Astrocyte (in vitro differentiated cells and primary cell): ENCODE measurements at regions not wholly inside any gene's neighbourhood (a gene's known extent, or its start where the extent isn't known, plus 50 kb on each side); places are given as distances from the start of the nearest gene placed in this dataset.

Source experiments
- DNase-seq: peaks from one replicate; pipeline ENCODE4 v3.0.0-alpha.2; 2010; ENCODE audit warnings: low read depth
- FAIRE-seq: peaks from 2 replicates; lab custom pipeline; 2011; peaks lifted over from hg19 to GRCh38; lab: Jason Lieb, UNC
- H2AFZ ChIP-seq: 2 replicates; pipeline ENCODE4 v1.6.0; 2012; ENCODE audit warnings: low read depth, low read length, inconsistent platforms
- H3K27ac ChIP-seq: 2 replicates; pipeline ENCODE4 v1.5.1; 2011; ENCODE audit warnings: low read depth, low read length, inconsistent platforms
- H3K27me3 ChIP-seq: 2 replicates; pipeline ENCODE4 v1.6.0; 2011; ENCODE audit warnings: low read length, inconsistent platforms; ENCODE audit not compliant: insufficient read depth
- H3K36me3 ChIP-seq: 2 replicates; pipeline ENCODE4 v1.5.1; 2011; ENCODE audit warnings: low read length, inconsistent platforms; ENCODE audit not compliant: insufficient read depth
- H3K4me1 ChIP-seq: 2 replicates; pipeline ENCODE4 v1.5.1; 2011; ENCODE audit warnings: low read length, inconsistent platforms; ENCODE audit not compliant: insufficient read depth
- H3K4me2 ChIP-seq: 2 replicates; pipeline ENCODE4 v1.6.0; 2012; ENCODE audit warnings: low read length, inconsistent platforms
- H3K4me3 ChIP-seq: 2 replicates; pipeline ENCODE4 v1.5.1; 2011; ENCODE audit warnings: low read depth, mild to moderate bottlenecking, low read length, inconsistent platforms; ENCODE audit not compliant: insufficient read depth
- H3K79me2 ChIP-seq: 2 replicates; pipeline ENCODE4 v1.6.0; 2012; ENCODE audit warnings: mild to moderate bottlenecking, low read length, inconsistent platforms; ENCODE audit not compliant: insufficient read depth
- H3K9ac ChIP-seq: 2 replicates; pipeline ENCODE4 v1.6.0; 2012; ENCODE audit warnings: mild to moderate bottlenecking, low read length, inconsistent platforms
- H3K9me3 ChIP-seq: 2 replicates; pipeline ENCODE4 v1.5.1; 2012; ENCODE audit warnings: low read depth, mild to moderate bottlenecking, low read length, inconsistent platforms; ENCODE audit not compliant: insufficient read depth
- H4K20me1 ChIP-seq: 2 replicates; pipeline ENCODE4 v1.6.0; 2012; ENCODE audit warnings: low read length, inconsistent platforms; ENCODE audit not compliant: insufficient read depth
- H3K27ac Mint-ChIP-seq: one replicate; pipeline ENCODE4 v1.8.0; 2021; ENCODE audit warnings: mild to moderate bottlenecking, mixed read lengths; ENCODE audit not compliant: unreplicated experiment
- H3K27me3 Mint-ChIP-seq: one replicate; pipeline ENCODE4 v1.8.0; 2021; ENCODE audit warnings: low read depth, mixed read lengths; ENCODE audit not compliant: unreplicated experiment
- H3K36me3 Mint-ChIP-seq: one replicate; pipeline ENCODE4 v1.8.0; 2021; ENCODE audit warnings: low read depth, mixed read lengths; ENCODE audit not compliant: unreplicated experiment
- H3K4me1 Mint-ChIP-seq: one replicate; pipeline ENCODE4 v1.8.0; 2021; ENCODE audit warnings: low read depth, mixed read lengths; ENCODE audit not compliant: unreplicated experiment
- H3K4me3 Mint-ChIP-seq: one replicate; pipeline ENCODE4 v1.8.0; 2021; ENCODE audit warnings: mild to moderate bottlenecking, moderate library complexity, mixed read lengths; ENCODE audit not compliant: unreplicated experiment
- H3K9me3 Mint-ChIP-seq: one replicate; pipeline ENCODE4 v1.8.0; 2021; ENCODE audit warnings: mild to moderate bottlenecking, mixed read lengths; ENCODE audit not compliant: unreplicated experiment
- EZH2 ChIP-seq: IDR thresholded peaks from 2 replicates; pipeline ENCODE4 v1.6.1; 2012; ENCODE audit warnings: mild to moderate bottlenecking, low read length, inconsistent platforms; ENCODE audit not compliant: insufficient read depth
- TF ChIP-seq, protein P1 (sequence below): IDR thresholded peaks from 2 replicates; pipeline ENCODE4 v1.5.1; 2011; ENCODE audit warnings: low read depth, mild to moderate bottlenecking, inconsistent platforms, low read length, moderate library complexity; ENCODE audit not compliant: insufficient read depth

DNA sequence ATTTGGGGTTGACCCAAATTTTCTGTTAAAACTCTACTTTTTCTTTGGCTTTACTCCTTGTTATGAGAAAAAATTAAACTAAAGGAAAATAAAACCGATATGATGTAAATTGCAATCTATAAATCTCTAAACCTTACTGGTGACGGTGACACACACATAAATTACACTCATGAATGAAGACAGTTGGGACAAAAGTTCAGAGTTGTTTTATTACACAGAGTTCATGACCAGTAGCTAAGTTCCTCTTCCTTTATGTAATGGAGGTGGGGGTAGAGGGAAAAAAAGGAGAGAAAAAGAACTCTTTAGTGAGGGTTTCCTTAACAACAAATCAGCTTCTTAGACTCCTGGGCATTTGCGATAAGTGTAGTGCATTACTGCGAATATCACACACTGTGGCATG is 220.7 kb downstream of the KCNJ2 start:
- Mint-ChIP-seq H3K27ac (no peak overlapping the region), H3K9me3 (no peaks in the 10 kb centered on the region), H3K36me3 (no peaks in the 10 kb centered on the region), H3K27me3 (no peaks in the 10 kb centered on the region), H3K4me1 (no peaks in the 10 kb centered on the region), H3K4me3 (no peak overlapping the region)
- H4K20me1 ChIP-seq, result no peaks in the 10 kb centered on the region
- H3K27ac ChIP-seq, result no peak overlapping the region
- no peak for DNase-seq
- FAIRE-seq, result no peak
- H3K79me2 ChIP-seq, result no peaks in the 10 kb centered on the region
- no peak overlapping the region for H3K4me3 ChIP-seq
- H3K36me3 ChIP-seq, result no peaks in the 10 kb centered on the region
- no peaks in the 10 kb centered on the region for H3K9me3 ChIP-seq
- no peaks in the 10 kb centered on the region for H3K27me3 ChIP-seq
- no peak overlapping the region for H3K4me2 ChIP-seq
- TF ChIP-seq, protein P1, sequence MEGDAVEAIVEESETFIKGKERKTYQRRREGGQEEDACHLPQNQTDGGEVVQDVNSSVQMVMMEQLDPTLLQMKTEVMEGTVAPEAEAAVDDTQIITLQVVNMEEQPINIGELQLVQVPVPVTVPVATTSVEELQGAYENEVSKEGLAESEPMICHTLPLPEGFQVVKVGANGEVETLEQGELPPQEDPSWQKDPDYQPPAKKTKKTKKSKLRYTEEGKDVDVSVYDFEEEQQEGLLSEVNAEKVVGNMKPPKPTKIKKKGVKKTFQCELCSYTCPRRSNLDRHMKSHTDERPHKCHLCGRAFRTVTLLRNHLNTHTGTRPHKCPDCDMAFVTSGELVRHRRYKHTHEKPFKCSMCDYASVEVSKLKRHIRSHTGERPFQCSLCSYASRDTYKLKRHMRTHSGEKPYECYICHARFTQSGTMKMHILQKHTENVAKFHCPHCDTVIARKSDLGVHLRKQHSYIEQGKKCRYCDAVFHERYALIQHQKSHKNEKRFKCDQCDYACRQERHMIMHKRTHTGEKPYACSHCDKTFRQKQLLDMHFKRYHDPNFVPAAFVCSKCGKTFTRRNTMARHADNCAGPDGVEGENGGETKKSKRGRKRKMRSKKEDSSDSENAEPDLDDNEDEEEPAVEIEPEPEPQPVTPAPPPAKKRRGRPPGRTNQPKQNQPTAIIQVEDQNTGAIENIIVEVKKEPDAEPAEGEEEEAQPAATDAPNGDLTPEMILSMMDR, result no peak
- TF ChIP-seq EZH2, result no peak
- no peaks in the 10 kb centered on the region for H3K4me1 ChIP-seq
- H2AFZ ChIP-seq, result no peak overlapping the region
- no peak overlapping the region for H3K9ac ChIP-seq

DNA sequence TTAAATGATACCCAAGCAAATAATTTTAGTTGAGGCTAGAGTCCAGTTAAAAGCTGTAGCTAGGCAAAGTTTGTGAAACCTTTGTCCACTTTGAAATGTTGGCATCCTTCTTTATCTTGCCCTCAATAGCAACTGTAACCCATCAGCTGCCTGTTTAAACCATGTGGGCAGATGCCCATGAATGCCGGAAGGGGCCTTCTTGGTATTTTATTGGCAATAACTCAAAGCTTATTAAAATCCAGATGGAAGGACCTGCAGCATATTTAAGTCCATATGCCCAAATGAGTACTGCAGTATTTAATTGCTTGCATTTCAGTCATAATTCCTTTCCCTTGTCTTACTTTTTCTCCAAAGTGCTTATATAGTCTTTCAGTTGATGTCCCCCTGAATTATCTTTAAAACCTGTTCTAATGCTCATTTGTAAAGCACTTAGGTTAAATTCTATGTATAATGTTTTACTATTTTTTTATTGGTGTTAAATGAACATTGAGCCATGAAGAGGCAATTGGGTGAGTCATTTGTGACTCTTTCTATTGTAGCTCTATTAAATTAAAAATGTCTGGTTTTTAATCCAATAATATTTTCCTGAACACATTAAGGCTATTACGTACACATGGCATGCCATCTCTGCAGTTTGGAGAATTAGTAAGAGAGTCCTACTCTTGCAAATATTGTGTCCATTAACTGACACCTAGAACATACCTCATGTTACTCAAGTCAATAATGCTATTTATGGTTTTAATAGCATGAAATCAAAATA is 225.3 kb downstream of the KCNJ2 start:
- FAIRE-seq, result no peak
- H3K27ac Mint-ChIP-seq, result no peak overlapping the region

More for the DNA sequence above, 225.3 kb downstream of the KCNJ2 start:
- Mint-ChIP-seq H3K9me3 (no peaks in the 10 kb centered on the region), H3K4me3 (no peak overlapping the region), H3K27me3 (no peaks in the 10 kb centered on the region), H3K36me3 (no peaks in the 10 kb centered on the region), H3K4me1 (no peaks in the 10 kb centered on the region)
- no peak overlapping the region for H3K4me2 ChIP-seq
- H3K9me3 ChIP-seq, result no peaks in the 10 kb centered on the region
- H3K36me3 ChIP-seq, result no peaks in the 10 kb centered on the region
- no peak overlapping the region for H3K4me3 ChIP-seq
- H4K20me1 ChIP-seq, result no peaks in the 10 kb centered on the region
- TF ChIP-seq, protein P1, result no peak
- TF ChIP-seq EZH2, result no peak
- H3K4me1 ChIP-seq, result no peaks in the 10 kb centered on the region
- H3K79me2 ChIP-seq, result no peaks in the 10 kb centered on the region
- H3K27me3 ChIP-seq, result no peaks in the 10 kb centered on the region
- no peak overlapping the region for H2AFZ ChIP-seq
- DNase-seq, result no peak
- no peak overlapping the region for H3K27ac ChIP-seq
- no peak overlapping the region for H3K9ac ChIP-seq
